Bronchial epithelial cell (primary cell): ENCODE measurements at regions not wholly inside any gene's neighbourhood (a gene's known extent, or its start where the extent isn't known, plus 50 kb on each side); places are given as distances from the start of the nearest gene placed in this dataset.
"Not testable (repeated sequence)": the region's sequence is repeated elsewhere in the genome, so short reads cannot be mapped to it uniquely, and the experiment has no call there.

Experiments
- DNase-seq: peaks from one replicate; pipeline ENCODE4 v3.0.0-alpha.2; 2010; ENCODE audit warnings: low read depth
- FAIRE-seq: peaks from 2 replicates; lab custom pipeline; 2011; peaks lifted over from hg19 to GRCh38; lab: Jason Lieb, UNC
- H3K27me3 ChIP-seq: 2 replicates; pipeline ENCODE4 v1.5.1; 2011; ENCODE audit warnings: low read length; ENCODE audit not compliant: control insufficient read depth, insufficient read depth
- H3K36me3 ChIP-seq: 2 replicates; pipeline ENCODE4 v1.5.1; 2011; ENCODE audit warnings: low read length; ENCODE audit not compliant: control insufficient read depth, insufficient read depth
- H3K4me3 ChIP-seq: 2 replicates; pipeline ENCODE4 v1.5.1; 2011; ENCODE audit warnings: mild to moderate bottlenecking, low read depth, low read length, control low read depth
- CTCF ChIP-seq: IDR thresholded peaks from 2 replicates; pipeline ENCODE4 v1.5.1; 2011; ENCODE audit warnings: mild to moderate bottlenecking, moderate library complexity, low read length, control low read depth, inconsistent platforms; ENCODE audit not compliant: insufficient read depth, severe bottlenecking

GRCh38 chr9:104313396-104314110 lies 190.5 kb upstream of the OR13F1 start:
- no peak overlapping the region for H3K4me3 ChIP-seq
- DNase-seq: no peak
- FAIRE-seq: no peak
- no peak for TF ChIP-seq CTCF
- no peaks in the 10 kb centered on the region for H3K27me3 ChIP-seq
- H3K36me3 ChIP-seq: no peaks in the 10 kb centered on the region

GRCh38 chr9:104316201-104317009 lies 187.7 kb upstream of the OR13F1 start:
- DNase-seq, H3K27me3 ChIP-seq, FAIRE-seq, H3K36me3 ChIP-seq, H3K4me3 ChIP-seq: not testable (repeated sequence)

- H3K4me3 ChIP-seq: no peak overlapping the region
- DNase-seq: no peak
- TF ChIP-seq CTCF: no peak
- FAIRE-seq: no peak
- no peaks in the 10 kb centered on the region for H3K36me3 ChIP-seq
- no peaks in the 10 kb centered on the region for H3K27me3 ChIP-seq
These were observed 184.9 kb upstream of the OR13F1 start for GRCh38 chr9:104319198-104319597.

- no peak for TF ChIP-seq CTCF
- Histone ChIP-seq H3K27me3 (no peaks in the 10 kb centered on the region), H3K36me3 (no peaks in the 10 kb centered on the region), H3K4me3 (no peak overlapping the region)
- DNase-seq: no peak
- no peak for FAIRE-seq
These were observed 184.4 kb upstream of the OR13F1 start for GRCh38 chr9:104319685-104320084.

- no peak for FAIRE-seq
- H3K27me3 ChIP-seq: no peaks in the 10 kb centered on the region
- no peak for TF ChIP-seq CTCF
- no peaks in the 10 kb centered on the region for H3K36me3 ChIP-seq
- no peak for DNase-seq
- no peak overlapping the region for H3K4me3 ChIP-seq
These were observed 181.5 kb upstream of the OR13F1 start for GRCh38 chr9:104322596-104322995.

- H3K4me3 ChIP-seq, H3K36me3 ChIP-seq, H3K27me3 ChIP-seq, DNase-seq, FAIRE-seq: not testable (repeated sequence)
These were observed 179.9 kb upstream of the OR13F1 start for GRCh38 chr9:104323967-104324694.
